GM19035 (cell line): ENCODE measurements at regions not wholly inside any gene's neighbourhood (a gene's known extent, or its start where the extent isn't known, plus 50 kb on each side); places are given as distances from the start of the nearest gene placed in this dataset.

Experiments
- ATAC-seq: cut with Tn5 transposase; IDR thresholded peaks from one replicate; pipeline ENCODE4 v1.9.1; 2021; ENCODE audit not compliant: unreplicated experiment

- no peak for ATAC-seq
Measured at GRCh38 chr17:73803964-73804435, 159.8 kb upstream of the SDK2 start.

- ATAC-seq, result no peak
Measured at GRCh38 chr17:73806768-73807167, 162.5 kb upstream of the SDK2 start.

GRCh38 chr17:73813201-73813600, 169.0 kb upstream of the SDK2 start:
- no peak for ATAC-seq

- no peak for ATAC-seq
Measured at GRCh38 chr17:73814075-73814474, 169.8 kb upstream of the SDK2 start.

GRCh38 chr17:73815474-73815873, 171.2 kb upstream of the SDK2 start:
- ATAC-seq, result no peak

GRCh38 chr17:73819440-73820395, 175.5 kb upstream of the SDK2 start:
- no peak for ATAC-seq

GRCh38 chr17:73820686-73821448, 176.6 kb upstream of the SDK2 start:
- ATAC-seq, result no peak

GRCh38 chr17:73821665-73822064, 177.4 kb upstream of the SDK2 start:
- ATAC-seq, result no peak

GRCh38 chr17:73822371-73822770, 178.1 kb upstream of the SDK2 start:
- ATAC-seq, result no peak

- ATAC-seq, result no peak
Measured at GRCh38 chr17:73823684-73824083, 179.4 kb upstream of the SDK2 start.

- no peak for ATAC-seq
Measured at GRCh38 chr17:73824321-73824720, 180.1 kb upstream of the SDK2 start.

GRCh38 chr17:73826181-73826871, 182.1 kb upstream of the SDK2 start:
- no peak for ATAC-seq

GRCh38 chr17:73826872-73827228, 182.6 kb upstream of the SDK2 start:
- no peak for ATAC-seq

GRCh38 chr17:73827627-73828291, 183.5 kb upstream of the SDK2 start:
- no peak for ATAC-seq

- no peak for ATAC-seq
Measured at GRCh38 chr17:73829676-73830280, 185.5 kb upstream of the SDK2 start.

GRCh38 chr17:73831699-73832098, 187.5 kb upstream of the SDK2 start:
- no peak for ATAC-seq

GRCh38 chr17:73833775-73834488, 189.7 kb upstream of the SDK2 start:
- no peak for ATAC-seq

GRCh38 chr17:73834684-73835343, 190.6 kb upstream of the SDK2 start:
- ATAC-seq, result no peak

- ATAC-seq, result no peak
Measured at GRCh38 chr17:73835605-73836004, 191.4 kb upstream of the SDK2 start.
